ENCODE measurements at regions not wholly inside any gene's neighbourhood (a gene's known extent, or its start where the extent isn't known, plus 50 kb on each side); places are given as distances from the start of the nearest gene placed in this dataset.

- TF ChIP-seq ZNF281 (CRISPR knock-in tag; IDR thresholded peaks at IDR 0.05; ENCODE audit: borderline replicate concordance): no peak
Measured at GRCh38 chr22:48333816-48334735, 1493.6 kb downstream of the BRD1 start (continued).

- WGBS (ENCODE audit: low lambda C conversion rate): 44% methylated on average over 15 of the region's 20 CpGs
- H4K20me1 ChIP-seq (ENCODE audit: insufficient read depth, low read length): no peaks in the 10 kb centered on the region
- H3K27ac ChIP-seq (ENCODE audit: extremely low read length, insufficient read depth, low read length): no peak overlapping the region
- intact Hi-C loops (cut with micrococcal nuclease; ENCODE audit: unreplicated experiment): no loop called here
- in situ Hi-C loops (cut with HindIII; ENCODE audit: extremely low pct_ligation_motif_present, low pct_unique_long_range_greater_than_20kb): no loop called here
- H3K4me2 ChIP-seq (ENCODE audit: low read depth, low read length): no peak overlapping the region
- CTCF ChIA-PET (ENCODE audit: low intra/inter-chr PET ratio, low total read pairs): no interaction called here
- POLR2A ChIA-PET: no interaction called here
- DNase-seq (ENCODE audit: low spot score) (no peak), FAIRE-seq (no peak), ATAC-seq (no peak)
- no peak overlapping the region for H2AFZ ChIP-seq (ENCODE audit: low read length)
- H3K4me1 ChIP-seq (ENCODE audit: insufficient read depth, low read length): no peaks in the 10 kb centered on the region
- no peak for TF ChIP-seq BCL6 (CRISPR knock-in tag; IDR thresholded peaks at IDR 0.05)
- no peaks in the 10 kb centered on the region for H3K79me2 ChIP-seq (ENCODE audit: insufficient read depth, low read length)
- BruUV-seq (replicated peaks): no TSS peak
- H3K36me3 ChIP-seq (replicated peaks in 1 of 2; ENCODE audit: control insufficient read depth in 1 of 2, insufficient read depth in 2 of 2, low read length in 2 of 2): no peaks in the 10 kb centered on the region
- no peak overlapping the region for H3K4me3 ChIP-seq (replicated peaks in 1 of 3; ENCODE audit: insufficient read depth in 1 of 3, low read depth in 2 of 3, low read length in 3 of 3)
- peaks cover 3 to 30% of the 10 kb centered on the region in 2 experiments; a peak in 3 of 5 replicates for H3K27me3 ChIP-seq (ENCODE audit: control insufficient read depth in 1 of 2, insufficient read depth in 2 of 2, low read length in 2 of 2)
- no peak overlapping the region for H3K9ac ChIP-seq (ENCODE audit: insufficient read depth, low read depth, low read length)
- no peaks in the 10 kb centered on the region for H3K9me3 ChIP-seq (ENCODE audit: low read length)
Measured at GRCh38 chr22:48333323-48333763, 1494.3 kb downstream of the BRD1 start.

Measured in HepG2 (cell line).